SK-N-SH treated with all-trans-retinoic acid at 6 μM for 48 hours (cell line): ENCODE measurements at regions not wholly inside any gene's neighbourhood (a gene's known extent, or its start where the extent isn't known, plus 50 kb on each side); places are given as distances from the start of the nearest gene placed in this dataset.
"Not testable (repeated sequence)": the region's sequence is repeated elsewhere in the genome, so short reads cannot be mapped to it uniquely, and the experiment has no call there.

Experiments
- ARNTL ChIP-seq: fragments of 450-650 bp; formaldehyde crosslinking; IDR thresholded peaks from 2 replicates; pipeline ENCODE4 v1.5.0; 2020; ENCODE audit warnings: low read depth, mild to moderate bottlenecking, moderate library complexity, borderline replicate concordance
- BACH2 ChIP-seq: fragments of 250-450 bp; sonication (Bioruptor Pico); IDR thresholded peaks from 2 replicates; pipeline ENCODE4 v1.9.0; 2021; ENCODE audit warnings: mild to moderate bottlenecking, borderline replicate concordance
- CSDC2 ChIP-seq: fragments of 250-450 bp; sonication (Bioruptor Pico); IDR thresholded peaks from 2 replicates; pipeline ENCODE4 v1.5.0; 2020; ENCODE audit warnings: mild to moderate bottlenecking, moderate library complexity
- ESRRG ChIP-seq: fragments of 250-450 bp; sonication (Bioruptor Pico); IDR thresholded peaks from 2 replicates; pipeline ENCODE4 v1.6.1; 2021; ENCODE audit warnings: mild to moderate bottlenecking
- RARB ChIP-seq: fragments of 250-450 bp; sonication (Bioruptor Pico); IDR thresholded peaks from 2 replicates; pipeline ENCODE4 v1.8.0; 2021; ENCODE audit warnings: mild to moderate bottlenecking, moderate library complexity
- SNAI2 ChIP-seq: fragments of 250-450 bp; sonication (Bioruptor Pico); IDR thresholded peaks from 2 replicates; pipeline ENCODE4 v1.5.0; 2020; ENCODE audit warnings: mild to moderate bottlenecking, moderate library complexity
- TOX ChIP-seq: fragments of 250-450 bp; sonication (Bioruptor Pico); IDR thresholded peaks from 2 replicates; pipeline ENCODE4 v1.8.0; 2021; ENCODE audit warnings: mild to moderate bottlenecking, moderate library complexity, borderline replicate concordance
- ZC3H10 ChIP-seq: fragments of 250-450 bp; sonication (Bioruptor Pico); IDR thresholded peaks from 2 replicates; pipeline ENCODE4 v1.5.1; 2021; ENCODE audit warnings: mild to moderate bottlenecking, moderate library complexity
- ZFP3 ChIP-seq: fragments of 250-450 bp; sonication (Bioruptor Pico); IDR thresholded peaks from 2 replicates; pipeline ENCODE4 v1.5.0; 2020; ENCODE audit warnings: mild to moderate bottlenecking, moderate library complexity
- ZFP30 ChIP-seq: fragments of 450-650 bp; formaldehyde crosslinking; IDR thresholded peaks from 2 replicates; pipeline ENCODE4 v1.5.0; 2022; ENCODE audit warnings: mild to moderate bottlenecking, moderate library complexity
- TF ChIP-seq, protein P1 (sequence below): fragments of 250-450 bp; sonication (Bioruptor Pico); IDR thresholded peaks from 2 replicates; pipeline ENCODE4 v1.5.1; 2020; ENCODE audit warnings: low read depth, mild to moderate bottlenecking, moderate library complexity
- TF ChIP-seq, protein P2 (sequence below): fragments of 250-450 bp; sonication (Bioruptor Pico); IDR thresholded peaks from 2 replicates; pipeline ENCODE4 v1.5.1; 2021; ENCODE audit warnings: mild to moderate bottlenecking, moderate library complexity
- TF ChIP-seq, protein P3 (sequence below): fragments of 250-450 bp; sonication (Bioruptor Pico); IDR thresholded peaks from 2 replicates; pipeline ENCODE4 v1.8.0; 2021; ENCODE audit warnings: low read depth, mild to moderate bottlenecking, moderate library complexity, borderline replicate concordance
- TF ChIP-seq, protein P4 (sequence below): fragments of 250-450 bp; sonication (Bioruptor Pico); IDR thresholded peaks from 2 replicates; pipeline ENCODE4 v1.8.0; 2020; ENCODE audit warnings: mild to moderate bottlenecking, moderate library complexity, borderline replicate concordance

DNA sequence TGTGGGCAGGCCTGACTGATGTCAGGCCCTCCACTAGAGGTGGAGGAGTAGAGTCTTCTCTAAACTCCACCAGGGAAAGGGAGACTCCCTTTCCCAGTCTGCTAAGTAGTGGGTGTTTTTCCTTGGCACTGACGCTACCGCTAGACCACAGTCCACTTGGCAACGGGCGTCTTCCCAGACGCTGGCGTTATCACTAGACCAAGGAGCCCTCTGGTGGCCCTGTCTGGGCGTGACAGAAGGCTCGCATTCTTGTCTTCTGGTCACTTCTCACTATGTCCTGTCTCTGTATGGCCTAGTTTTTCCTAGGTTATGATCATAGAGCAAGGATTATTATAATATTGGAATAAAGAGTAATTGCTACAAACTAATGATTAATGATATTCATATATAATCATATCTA, 252.1 kb downstream of the TRIML1 start:
- TF ChIP-seq ZC3H10; RARB (CRISPR knock-in tag); SNAI2; ESRRG; BACH2; ZFP30 (CRISPR knock-in tag); ARNTL (CRISPR knock-in tag); ZFP3; TOX; CSDC2 (CRISPR knock-in tag): not testable (repeated sequence)
- TF ChIP-seq, protein P1, sequence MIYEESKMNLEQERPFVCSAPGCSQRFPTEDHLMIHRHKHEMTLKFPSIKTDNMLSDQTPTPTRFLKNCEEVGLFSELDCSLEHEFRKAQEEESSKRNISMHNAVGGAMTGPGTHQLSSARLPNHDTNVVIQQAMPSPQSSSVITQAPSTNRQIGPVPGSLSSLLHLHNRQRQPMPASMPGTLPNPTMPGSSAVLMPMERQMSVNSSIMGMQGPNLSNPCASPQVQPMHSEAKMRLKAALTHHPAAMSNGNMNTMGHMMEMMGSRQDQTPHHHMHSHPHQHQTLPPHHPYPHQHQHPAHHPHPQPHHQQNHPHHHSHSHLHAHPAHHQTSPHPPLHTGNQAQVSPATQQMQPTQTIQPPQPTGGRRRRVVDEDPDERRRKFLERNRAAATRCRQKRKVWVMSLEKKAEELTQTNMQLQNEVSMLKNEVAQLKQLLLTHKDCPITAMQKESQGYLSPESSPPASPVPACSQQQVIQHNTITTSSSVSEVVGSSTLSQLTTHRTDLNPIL: not testable (repeated sequence)
- TF ChIP-seq, protein P2, sequence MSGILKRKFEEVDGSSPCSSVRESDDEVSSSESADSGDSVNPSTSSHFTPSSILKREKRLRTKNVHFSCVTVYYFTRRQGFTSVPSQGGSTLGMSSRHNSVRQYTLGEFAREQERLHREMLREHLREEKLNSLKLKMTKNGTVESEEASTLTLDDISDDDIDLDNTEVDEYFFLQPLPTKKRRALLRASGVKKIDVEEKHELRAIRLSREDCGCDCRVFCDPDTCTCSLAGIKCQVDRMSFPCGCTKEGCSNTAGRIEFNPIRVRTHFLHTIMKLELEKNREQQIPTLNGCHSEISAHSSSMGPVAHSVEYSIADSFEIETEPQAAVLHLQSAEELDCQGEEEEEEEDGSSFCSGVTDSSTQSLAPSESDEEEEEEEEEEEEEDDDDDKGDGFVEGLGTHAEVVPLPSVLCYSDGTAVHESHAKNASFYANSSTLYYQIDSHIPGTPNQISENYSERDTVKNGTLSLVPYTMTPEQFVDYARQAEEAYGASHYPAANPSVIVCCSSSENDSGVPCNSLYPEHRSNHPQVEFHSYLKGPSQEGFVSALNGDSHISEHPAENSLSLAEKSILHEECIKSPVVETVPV: not testable (repeated sequence)
- TF ChIP-seq, protein P3, sequence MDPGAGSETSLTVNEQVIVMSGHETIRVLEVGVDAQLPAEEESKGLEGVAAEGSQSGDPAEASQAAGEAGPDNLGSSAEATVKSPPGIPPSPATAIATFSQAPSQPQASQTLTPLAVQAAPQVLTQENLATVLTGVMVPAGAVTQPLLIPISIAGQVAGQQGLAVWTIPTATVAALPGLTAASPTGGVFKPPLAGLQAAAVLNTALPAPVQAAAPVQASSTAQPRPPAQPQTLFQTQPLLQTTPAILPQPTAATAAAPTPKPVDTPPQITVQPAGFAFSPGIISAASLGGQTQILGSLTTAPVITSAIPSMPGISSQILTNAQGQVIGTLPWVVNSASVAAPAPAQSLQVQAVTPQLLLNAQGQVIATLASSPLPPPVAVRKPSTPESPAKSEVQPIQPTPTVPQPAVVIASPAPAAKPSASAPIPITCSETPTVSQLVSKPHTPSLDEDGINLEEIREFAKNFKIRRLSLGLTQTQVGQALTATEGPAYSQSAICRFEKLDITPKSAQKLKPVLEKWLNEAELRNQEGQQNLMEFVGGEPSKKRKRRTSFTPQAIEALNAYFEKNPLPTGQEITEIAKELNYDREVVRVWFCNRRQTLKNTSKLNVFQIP (CRISPR knock-in tag): not testable (repeated sequence)
- TF ChIP-seq, protein P4, sequence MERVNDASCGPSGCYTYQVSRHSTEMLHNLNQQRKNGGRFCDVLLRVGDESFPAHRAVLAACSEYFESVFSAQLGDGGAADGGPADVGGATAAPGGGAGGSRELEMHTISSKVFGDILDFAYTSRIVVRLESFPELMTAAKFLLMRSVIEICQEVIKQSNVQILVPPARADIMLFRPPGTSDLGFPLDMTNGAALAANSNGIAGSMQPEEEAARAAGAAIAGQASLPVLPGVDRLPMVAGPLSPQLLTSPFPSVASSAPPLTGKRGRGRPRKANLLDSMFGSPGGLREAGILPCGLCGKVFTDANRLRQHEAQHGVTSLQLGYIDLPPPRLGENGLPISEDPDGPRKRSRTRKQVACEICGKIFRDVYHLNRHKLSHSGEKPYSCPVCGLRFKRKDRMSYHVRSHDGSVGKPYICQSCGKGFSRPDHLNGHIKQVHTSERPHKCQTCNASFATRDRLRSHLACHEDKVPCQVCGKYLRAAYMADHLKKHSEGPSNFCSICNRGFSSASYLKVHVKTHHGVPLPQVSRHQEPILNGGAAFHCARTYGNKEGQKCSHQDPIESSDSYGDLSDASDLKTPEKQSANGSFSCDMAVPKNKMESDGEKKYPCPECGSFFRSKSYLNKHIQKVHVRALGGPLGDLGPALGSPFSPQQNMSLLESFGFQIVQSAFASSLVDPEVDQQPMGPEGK (CRISPR knock-in tag): not testable (repeated sequence)
